GM10266 (cell line): ENCODE measurements at regions not wholly inside any gene's neighbourhood (a gene's known extent, or its start where the extent isn't known, plus 50 kb on each side); places are given as distances from the start of the nearest gene placed in this dataset.

Experiments used
- DNase-seq: peaks from one replicate; pipeline ENCODE4 v3.0.0; 2012; ENCODE audit errors: extremely low spot score
- CTCF ChIP-seq: IDR thresholded peaks from 2 replicates; pipeline ENCODE4 v1.5.1; 2012; ENCODE audit warnings: mild to moderate bottlenecking, low read depth; ENCODE audit not compliant: control insufficient read depth, insufficient read depth; ENCODE audit errors: missing control alignments

- no peak for TF ChIP-seq CTCF
- no peak for DNase-seq
Measured at GRCh38 chr18:55862693-55863390, 274.9 kb upstream of the TCF4 start.

GRCh38 chr18:55861266-55861665, 273.3 kb upstream of the TCF4 start:
- DNase-seq = no peak
- no peak for TF ChIP-seq CTCF

- no peak for TF ChIP-seq CTCF
- DNase-seq = no peak
Measured at GRCh38 chr18:55858661-55859515, 270.9 kb upstream of the TCF4 start.

GRCh38 chr18:55857956-55858355, 270.0 kb upstream of the TCF4 start:
- no peak for TF ChIP-seq CTCF

GRCh38 chr18:55857409-55857808, 269.4 kb upstream of the TCF4 start:
- no peak for DNase-seq
- no peak for TF ChIP-seq CTCF

More at GRCh38 chr18:55857956-55858355, 270.0 kb upstream of the TCF4 start:
- DNase-seq = no peak

- DNase-seq = no peak
- TF ChIP-seq CTCF = no peak
Measured at GRCh38 chr18:55856679-55857078, 268.7 kb upstream of the TCF4 start.

GRCh38 chr18:55856229-55856628, 268.2 kb upstream of the TCF4 start:
- no peak for TF ChIP-seq CTCF
- no peak for DNase-seq
